ENCODE measurements at regions not wholly inside any gene's neighbourhood (a gene's known extent, or its start where the extent isn't known, plus 50 kb on each side); places are given as distances from the start of the nearest gene placed in this dataset.
A peak's percentile ranks its signal among the peaks of the same experiment; 100 is the strongest.

GRCh38 chr17:77742579-77742978 lies 215.9 kb upstream of the TNRC6C start:
- Histone ChIP-seq H3K9me3 (ENCODE audit: severe bottlenecking) (no peaks in the 10 kb centered on the region), H3K27ac (ENCODE audit: poor library complexity, severe bottlenecking) (no peak overlapping the region), H3K27me3 (ENCODE audit: insufficient read depth, poor library complexity, severe bottlenecking) (peaks cover 18% of the 10 kb centered on the region), H3K36me3 (ENCODE audit: low read depth) (no peaks in the 10 kb centered on the region), H3K4me3 (ENCODE audit: severe bottlenecking) (no peak overlapping the region), H3K4me1 (ENCODE audit: insufficient read depth, poor library complexity, severe bottlenecking) (no peaks in the 10 kb centered on the region)
- DNase-seq (ENCODE audit: low spot score) (peak; percentile 19), ATAC-seq (ENCODE audit: low read depth) (no peak)
- TF ChIP-seq, protein P1, sequence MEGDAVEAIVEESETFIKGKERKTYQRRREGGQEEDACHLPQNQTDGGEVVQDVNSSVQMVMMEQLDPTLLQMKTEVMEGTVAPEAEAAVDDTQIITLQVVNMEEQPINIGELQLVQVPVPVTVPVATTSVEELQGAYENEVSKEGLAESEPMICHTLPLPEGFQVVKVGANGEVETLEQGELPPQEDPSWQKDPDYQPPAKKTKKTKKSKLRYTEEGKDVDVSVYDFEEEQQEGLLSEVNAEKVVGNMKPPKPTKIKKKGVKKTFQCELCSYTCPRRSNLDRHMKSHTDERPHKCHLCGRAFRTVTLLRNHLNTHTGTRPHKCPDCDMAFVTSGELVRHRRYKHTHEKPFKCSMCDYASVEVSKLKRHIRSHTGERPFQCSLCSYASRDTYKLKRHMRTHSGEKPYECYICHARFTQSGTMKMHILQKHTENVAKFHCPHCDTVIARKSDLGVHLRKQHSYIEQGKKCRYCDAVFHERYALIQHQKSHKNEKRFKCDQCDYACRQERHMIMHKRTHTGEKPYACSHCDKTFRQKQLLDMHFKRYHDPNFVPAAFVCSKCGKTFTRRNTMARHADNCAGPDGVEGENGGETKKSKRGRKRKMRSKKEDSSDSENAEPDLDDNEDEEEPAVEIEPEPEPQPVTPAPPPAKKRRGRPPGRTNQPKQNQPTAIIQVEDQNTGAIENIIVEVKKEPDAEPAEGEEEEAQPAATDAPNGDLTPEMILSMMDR (IDR thresholded peaks at IDR 0.05; ENCODE audit: poor library complexity, severe bottlenecking) = no peak

GRCh38 chr17:77744066-77744988 lies 214.2 kb upstream of the TNRC6C start:
- TF ChIP-seq, protein P1 (IDR thresholded peaks at IDR 0.05; ENCODE audit: poor library complexity, severe bottlenecking) = no peak
- ATAC-seq (ENCODE audit: low read depth) = no peak
- peaks cover under 1% of the 10 kb centered on the region for H3K27me3 ChIP-seq (ENCODE audit: insufficient read depth, poor library complexity, severe bottlenecking)
- no peak overlapping the region for H3K4me3 ChIP-seq (ENCODE audit: severe bottlenecking)
- no peak overlapping the region for H3K27ac ChIP-seq (ENCODE audit: poor library complexity, severe bottlenecking)
- no peaks in the 10 kb centered on the region for H3K36me3 ChIP-seq (ENCODE audit: low read depth)
- no peaks in the 10 kb centered on the region for H3K9me3 ChIP-seq (ENCODE audit: severe bottlenecking)
- DNase-seq (ENCODE audit: low spot score) = peak; percentile 42
- H3K4me1 ChIP-seq (ENCODE audit: insufficient read depth, poor library complexity, severe bottlenecking) = no peaks in the 10 kb centered on the region

GRCh38 chr17:77745702-77746101 lies 212.8 kb upstream of the TNRC6C start:
- Histone ChIP-seq H3K36me3 (ENCODE audit: low read depth) (no peaks in the 10 kb centered on the region), H3K4me3 (ENCODE audit: severe bottlenecking) (no peak overlapping the region), H3K27me3 (ENCODE audit: insufficient read depth, poor library complexity, severe bottlenecking) (no peaks in the 10 kb centered on the region), H3K9me3 (ENCODE audit: severe bottlenecking) (no peaks in the 10 kb centered on the region), H3K4me1 (ENCODE audit: insufficient read depth, poor library complexity, severe bottlenecking) (no peaks in the 10 kb centered on the region), H3K27ac (ENCODE audit: poor library complexity, severe bottlenecking) (no peak overlapping the region)
- ATAC-seq (ENCODE audit: low read depth) (no peak), DNase-seq (ENCODE audit: low spot score) (no peak)
- TF ChIP-seq, protein P1 (IDR thresholded peaks at IDR 0.05; ENCODE audit: poor library complexity, severe bottlenecking) = no peak

DNA sequence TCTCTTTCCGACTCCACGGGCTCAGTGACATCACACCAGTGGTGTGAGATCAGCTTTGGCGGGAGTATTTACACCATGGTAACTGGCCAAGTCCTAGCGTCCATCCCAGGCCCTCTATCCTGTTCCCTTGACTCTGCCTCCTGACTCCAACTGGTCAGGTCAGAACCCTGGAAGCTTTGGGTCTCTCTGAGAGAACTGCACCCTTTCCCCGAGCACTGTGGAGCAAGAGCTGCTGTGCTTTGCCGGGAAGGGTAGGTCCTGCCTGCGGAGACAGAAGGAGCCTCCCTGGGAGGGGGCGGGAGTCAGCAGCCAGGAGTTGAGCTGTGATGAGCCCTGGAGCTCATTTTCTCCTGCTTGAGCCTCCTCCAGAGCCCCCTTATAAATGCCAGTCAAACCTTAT lies 212.1 kb upstream of the TNRC6C start:
- no peaks in the 10 kb centered on the region for H3K36me3 ChIP-seq (ENCODE audit: low read depth)
- no peaks in the 10 kb centered on the region for H3K9me3 ChIP-seq (ENCODE audit: severe bottlenecking)
- TF ChIP-seq, protein P1 (IDR thresholded peaks at IDR 0.05; ENCODE audit: poor library complexity, severe bottlenecking) = no peak
- no peak overlapping the region for H3K27ac ChIP-seq (ENCODE audit: poor library complexity, severe bottlenecking)
- DNase-seq (ENCODE audit: low spot score) (peak; percentile 29), ATAC-seq (ENCODE audit: low read depth) (no peak)
- H3K4me1 ChIP-seq (ENCODE audit: insufficient read depth, poor library complexity, severe bottlenecking) = no peaks in the 10 kb centered on the region
- no peak overlapping the region for H3K4me3 ChIP-seq (ENCODE audit: severe bottlenecking)
- H3K27me3 ChIP-seq (ENCODE audit: insufficient read depth, poor library complexity, severe bottlenecking) = no peaks in the 10 kb centered on the region

All from RWPE2 (cell line).